ENCODE measurements at regions not wholly inside any gene's neighbourhood (a gene's known extent, or its start where the extent isn't known, plus 50 kb on each side); places are given as distances from the start of the nearest gene placed in this dataset.

DNA sequence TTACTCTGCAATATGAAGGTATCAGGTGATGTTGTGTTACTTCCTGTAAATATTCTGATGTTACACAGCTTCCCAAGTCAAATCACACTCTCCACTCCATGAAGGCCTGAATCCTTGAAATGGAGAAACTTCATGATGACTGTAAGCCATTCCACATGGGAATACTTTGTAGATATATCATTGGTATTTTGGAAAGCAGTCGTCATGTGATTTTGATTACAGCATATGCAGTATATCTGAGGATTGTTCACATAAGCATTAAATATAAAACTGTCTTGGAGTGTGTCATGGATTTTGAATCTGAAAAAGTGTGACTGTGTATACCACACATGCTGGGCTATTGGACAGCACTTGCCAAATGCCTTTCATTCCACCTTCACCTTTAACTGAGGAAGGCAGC is 118.3 kb upstream of the EXOC2 start:
- TF ChIP-seq CTCF (IDR thresholded peaks at IDR 0.05) (no peak), POLR2A (IDR thresholded peaks at IDR 0.05) (no peak)

Data from testis (tissue), 2 donors.